ENCODE measurements at regions not wholly inside any gene's neighbourhood (a gene's known extent, or its start where the extent isn't known, plus 50 kb on each side); places are given as distances from the start of the nearest gene placed in this dataset.

GRCh38 chr9:29311221-29311620 lies 1737.9 kb upstream of the C9orf72 start:
- intact Hi-C loops (cut with DNase I), result no loop called here

DNA sequence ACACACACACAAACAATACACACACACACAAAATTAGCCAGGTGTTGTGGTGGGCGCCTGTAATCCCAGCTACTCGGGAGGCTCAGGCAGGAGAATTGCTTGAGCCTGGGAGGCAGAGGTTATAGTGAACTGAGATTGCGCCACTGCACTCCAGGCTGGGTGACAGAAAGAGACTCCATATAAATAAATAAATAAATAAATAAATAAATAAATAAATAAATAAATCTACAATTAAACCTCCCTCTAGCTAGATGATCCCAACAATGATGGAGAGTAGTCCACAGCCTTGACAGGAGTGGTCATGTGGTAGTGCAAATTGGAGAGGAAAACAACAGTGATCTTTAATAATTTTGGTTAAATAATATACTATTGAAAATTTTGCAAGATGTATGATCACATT lies 1739.0 kb upstream of the C9orf72 start:
- H3K9me3 ChIP-seq, result no peaks in the 10 kb centered on the region
- H3K27me3 ChIP-seq, result no peaks in the 10 kb centered on the region
- intact Hi-C loops (cut with DNase I), result no loop called here
- H3K36me3 ChIP-seq, result no peaks in the 10 kb centered on the region
- no peaks in the 10 kb centered on the region for H3K4me1 ChIP-seq (ENCODE audit: insufficient read depth)
- TF ChIP-seq POLR2A (IDR thresholded peaks at IDR 0.05), result no peak
- TF ChIP-seq CTCF (IDR thresholded peaks at IDR 0.05), result no peak
- no peak for TF ChIP-seq EP300 (IDR thresholded peaks at IDR 0.05)
- 91 to 97% (median 95%) methylated on average over 3 of the region's 3 CpGs for WGBS, 3 donors
- no peak overlapping the region for H3K4me3 ChIP-seq
- H3K27ac ChIP-seq, result no peak overlapping the region
- DNase-seq, result no peak

More at GRCh38 chr9:29311221-29311620, 1737.9 kb upstream of the C9orf72 start:
- no peak overlapping the region for H3K27ac ChIP-seq
- no peaks in the 10 kb centered on the region for H3K27me3 ChIP-seq
- DNase-seq, result no peak
- H3K4me3 ChIP-seq, result no peak overlapping the region
- H3K36me3 ChIP-seq, result no peaks in the 10 kb centered on the region
- WGBS, 3 donors, result 77 to 80% (median 78%) methylated on average over 3 of the region's 3 CpGs
- TF ChIP-seq EP300 (IDR thresholded peaks at IDR 0.05) (no peak), CTCF (IDR thresholded peaks at IDR 0.05) (no peak), POLR2A (IDR thresholded peaks at IDR 0.05) (no peak)
- no peaks in the 10 kb centered on the region for H3K4me1 ChIP-seq (ENCODE audit: insufficient read depth)
- H3K9me3 ChIP-seq, result no peaks in the 10 kb centered on the region

GRCh38 chr9:29319736-29320513 lies 1746.6 kb upstream of the C9orf72 start:
- TF ChIP-seq EP300 (IDR thresholded peaks at IDR 0.05), result no peak
- no peak for TF ChIP-seq CTCF (IDR thresholded peaks at IDR 0.05)
- no peak for TF ChIP-seq POLR2A (IDR thresholded peaks at IDR 0.05)
- H3K9me3 ChIP-seq, result no peaks in the 10 kb centered on the region
- no peak overlapping the region for H3K27ac ChIP-seq
- no peaks in the 10 kb centered on the region for H3K27me3 ChIP-seq
- no peaks in the 10 kb centered on the region for H3K4me1 ChIP-seq (ENCODE audit: insufficient read depth)
- 62 to 77% (median 76%) methylated on average over 3 of the region's 3 CpGs for WGBS, 3 donors
- no peaks in the 10 kb centered on the region for H3K36me3 ChIP-seq
- intact Hi-C loops (cut with DNase I), result no loop called here
- no peak for DNase-seq
- no peak overlapping the region for H3K4me3 ChIP-seq

DNA sequence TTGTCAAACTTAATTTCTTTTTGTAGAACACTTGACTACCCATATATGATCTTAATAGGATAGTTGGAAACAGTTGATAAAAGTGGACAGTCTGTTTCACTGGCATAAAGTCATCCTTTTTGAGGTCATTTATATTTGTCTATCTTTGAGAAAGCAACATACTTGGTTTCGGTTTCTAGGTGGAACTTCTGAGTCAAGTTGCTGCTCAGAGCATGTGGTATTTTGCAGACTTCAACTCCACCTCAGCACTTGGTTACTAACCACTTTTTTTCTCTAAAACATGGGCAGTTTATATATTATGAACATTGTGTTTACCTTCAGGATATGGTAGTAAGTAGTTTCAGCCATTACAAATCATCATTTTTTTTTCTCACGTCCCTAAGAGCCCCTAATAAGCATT lies 1749.0 kb upstream of the C9orf72 start:
- intact Hi-C loops (cut with DNase I), result no loop called here
- Histone ChIP-seq H3K4me3 (no peak overlapping the region), H3K27ac (no peak overlapping the region), H3K9me3 (no peaks in the 10 kb centered on the region), H3K27me3 (no peaks in the 10 kb centered on the region), H3K36me3 (no peaks in the 10 kb centered on the region), H3K4me1 (ENCODE audit: insufficient read depth) (no peaks in the 10 kb centered on the region)
- no peak for DNase-seq
- TF ChIP-seq EP300 (IDR thresholded peaks at IDR 0.05), result no peak
- TF ChIP-seq POLR2A (IDR thresholded peaks at IDR 0.05), result no peak
- no peak for TF ChIP-seq CTCF (IDR thresholded peaks at IDR 0.05)
- WGBS, 3 donors, result 72 to 86% (median 76%) methylated on average over 2 of the region's 2 CpGs

Measured in ovary (tissue), 7 donors.